OCI-LY1 (cell line): ENCODE measurements at regions not wholly inside any gene's neighbourhood (a gene's known extent, or its start where the extent isn't known, plus 50 kb on each side); places are given as distances from the start of the nearest gene placed in this dataset.

Experiments used
- H2AFZ ChIP-seq: fragments of 200-600 bp; sonication (generic), shearing (Covaris generic); 2 replicates; pipeline ENCODE4 v1.6.0; 2014; ENCODE audit warnings: antibody characterized with exemption, mild to moderate bottlenecking, low read length
- H3F3A ChIP-seq: fragments of 200-600 bp; sonication (generic), shearing (Covaris generic); 2 replicates; pipeline ENCODE4 v1.6.0; 2014; ENCODE audit warnings: mild to moderate bottlenecking, antibody characterized with exemption, low read length, moderate library complexity; ENCODE audit not compliant: insufficient read depth
- H3K27ac ChIP-seq: fragments of 200-600 bp; sonication (generic); 2 replicates; pipeline ENCODE4 v1.5.1; 2014; ENCODE audit warnings: low read length, mixed run types, mild to moderate bottlenecking, low read depth; ENCODE audit not compliant: poor library complexity, severe bottlenecking
- H3K27me3 ChIP-seq: fragments of 200-600 bp; sonication (generic); 2 replicates; pipeline ENCODE4 v1.6.0; 2014; ENCODE audit warnings: antibody characterized with exemption, mild to moderate bottlenecking, low read length, moderate library complexity; ENCODE audit not compliant: insufficient read depth
- H3K36me3 ChIP-seq: fragments of 200-600 bp; sonication (generic); 2 replicates; pipeline ENCODE4 v1.6.1; 2014; ENCODE audit warnings: mild to moderate bottlenecking, antibody characterized with exemption, low read length, moderate library complexity, mixed read lengths; ENCODE audit not compliant: insufficient read depth
- H3K4me1 ChIP-seq: fragments of 200-600 bp; sonication (generic); 2 replicates; pipeline ENCODE4 v1.5.1; 2014; ENCODE audit warnings: mild to moderate bottlenecking, low read length, moderate library complexity; ENCODE audit not compliant: insufficient read depth, severe bottlenecking
- H3K4me2 ChIP-seq: fragments of 200-600 bp; sonication (generic), shearing (Covaris generic); 2 replicates; pipeline ENCODE4 v1.6.1; 2014; ENCODE audit warnings: low read length
- H3K4me3 ChIP-seq: fragments of 200-600 bp; sonication (generic); 2 replicates; pipeline ENCODE4 v1.5.1; 2014; ENCODE audit warnings: low read length, low read depth, mild to moderate bottlenecking, mixed read lengths; ENCODE audit not compliant: poor library complexity, severe bottlenecking
- H3K79me2 ChIP-seq: fragments of 200-600 bp; shearing (Covaris generic); 2 replicates; pipeline ENCODE4 v1.6.1; 2016; ENCODE audit warnings: mixed run types, low read length, mixed read lengths; ENCODE audit not compliant: insufficient read depth
- H3K9ac ChIP-seq: fragments of 200-600 bp; sonication (generic), shearing (Covaris generic); 2 replicates; pipeline ENCODE4 v1.6.1; 2014; ENCODE audit warnings: mild to moderate bottlenecking, low read length, mixed read lengths
- H3K9me2 ChIP-seq: fragments of 200-600 bp; sonication (generic), shearing (Covaris generic); 2 replicates; pipeline ENCODE4 v1.6.1; 2014; ENCODE audit warnings: low read depth, mild to moderate bottlenecking, low read length, mixed read lengths
- H3K9me3 ChIP-seq: fragments of 200-600 bp; shearing (Covaris generic); 2 replicates; pipeline ENCODE4 v1.6.1; 2014; ENCODE audit warnings: low read length, mixed read lengths
- H4K20me1 ChIP-seq: fragments of 200-600 bp; sonication (generic), shearing (Covaris generic); 2 replicates; pipeline ENCODE4 v1.6.0; 2016; ENCODE audit warnings: mild to moderate bottlenecking, low read length; ENCODE audit not compliant: insufficient read depth
- EZH2 ChIP-seq: fragments of 200-600 bp; sonication (generic), shearing (Covaris generic); IDR thresholded peaks from 2 replicates; pipeline ENCODE4 v1.8.0; 2017; ENCODE audit warnings: borderline replicate concordance, mixed run types, mild to moderate bottlenecking, antibody characterized with exemption, low read length, moderate library complexity, mixed read lengths
- TF ChIP-seq, protein P1 (sequence below): fragments of 200-600 bp; sonication (generic), shearing (Covaris generic); IDR thresholded peaks from 2 replicates; pipeline ENCODE4 v1.5.1; 2017; ENCODE audit warnings: mild to moderate bottlenecking, antibody characterized with exemption, low read length, moderate library complexity, mixed read lengths

DNA sequence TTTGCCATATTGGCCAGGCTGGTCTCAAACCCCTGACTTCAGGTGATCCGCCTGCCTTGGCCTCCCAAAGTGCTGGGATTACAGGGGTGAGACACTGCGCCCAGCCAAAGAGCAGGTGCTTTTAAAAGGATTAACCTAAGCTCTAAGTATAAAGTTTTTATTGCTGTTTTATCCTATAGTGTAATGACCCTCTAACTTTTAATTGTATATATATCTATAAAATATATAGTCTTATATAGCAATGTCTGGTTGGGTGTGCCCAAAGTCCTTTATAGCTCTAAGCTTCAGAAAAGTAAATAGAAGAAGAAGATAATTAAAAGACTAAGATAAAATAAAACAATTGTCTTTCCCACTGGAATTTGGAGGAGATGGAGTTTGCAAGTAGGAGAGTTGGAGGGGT, 73.8 kb upstream of the ATP5PO start:
- Histone ChIP-seq H3K9ac (no peak overlapping the region), H3K9me3 (peaks cover 13% of the 10 kb centered on the region; the same call in 1 of the 2 replicates), H3K4me3 (no peak overlapping the region), H3K79me2 (no peaks in the 10 kb centered on the region), H3F3A (no peaks in the 10 kb centered on the region), H3K27me3 (no peaks in the 10 kb centered on the region), H3K9me2 (no peaks in the 10 kb centered on the region), H3K4me1 (peaks cover 14% of the 10 kb centered on the region), H4K20me1 (no peaks in the 10 kb centered on the region), H2AFZ (no peak overlapping the region), H3K27ac (no peak overlapping the region), H3K36me3 (no peaks in the 10 kb centered on the region; the same call in 1 of the 2 replicates), H3K4me2 (no peak overlapping the region)
- TF ChIP-seq, protein P1, sequence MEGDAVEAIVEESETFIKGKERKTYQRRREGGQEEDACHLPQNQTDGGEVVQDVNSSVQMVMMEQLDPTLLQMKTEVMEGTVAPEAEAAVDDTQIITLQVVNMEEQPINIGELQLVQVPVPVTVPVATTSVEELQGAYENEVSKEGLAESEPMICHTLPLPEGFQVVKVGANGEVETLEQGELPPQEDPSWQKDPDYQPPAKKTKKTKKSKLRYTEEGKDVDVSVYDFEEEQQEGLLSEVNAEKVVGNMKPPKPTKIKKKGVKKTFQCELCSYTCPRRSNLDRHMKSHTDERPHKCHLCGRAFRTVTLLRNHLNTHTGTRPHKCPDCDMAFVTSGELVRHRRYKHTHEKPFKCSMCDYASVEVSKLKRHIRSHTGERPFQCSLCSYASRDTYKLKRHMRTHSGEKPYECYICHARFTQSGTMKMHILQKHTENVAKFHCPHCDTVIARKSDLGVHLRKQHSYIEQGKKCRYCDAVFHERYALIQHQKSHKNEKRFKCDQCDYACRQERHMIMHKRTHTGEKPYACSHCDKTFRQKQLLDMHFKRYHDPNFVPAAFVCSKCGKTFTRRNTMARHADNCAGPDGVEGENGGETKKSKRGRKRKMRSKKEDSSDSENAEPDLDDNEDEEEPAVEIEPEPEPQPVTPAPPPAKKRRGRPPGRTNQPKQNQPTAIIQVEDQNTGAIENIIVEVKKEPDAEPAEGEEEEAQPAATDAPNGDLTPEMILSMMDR, result no peak
- no peak for TF ChIP-seq EZH2

DNA sequence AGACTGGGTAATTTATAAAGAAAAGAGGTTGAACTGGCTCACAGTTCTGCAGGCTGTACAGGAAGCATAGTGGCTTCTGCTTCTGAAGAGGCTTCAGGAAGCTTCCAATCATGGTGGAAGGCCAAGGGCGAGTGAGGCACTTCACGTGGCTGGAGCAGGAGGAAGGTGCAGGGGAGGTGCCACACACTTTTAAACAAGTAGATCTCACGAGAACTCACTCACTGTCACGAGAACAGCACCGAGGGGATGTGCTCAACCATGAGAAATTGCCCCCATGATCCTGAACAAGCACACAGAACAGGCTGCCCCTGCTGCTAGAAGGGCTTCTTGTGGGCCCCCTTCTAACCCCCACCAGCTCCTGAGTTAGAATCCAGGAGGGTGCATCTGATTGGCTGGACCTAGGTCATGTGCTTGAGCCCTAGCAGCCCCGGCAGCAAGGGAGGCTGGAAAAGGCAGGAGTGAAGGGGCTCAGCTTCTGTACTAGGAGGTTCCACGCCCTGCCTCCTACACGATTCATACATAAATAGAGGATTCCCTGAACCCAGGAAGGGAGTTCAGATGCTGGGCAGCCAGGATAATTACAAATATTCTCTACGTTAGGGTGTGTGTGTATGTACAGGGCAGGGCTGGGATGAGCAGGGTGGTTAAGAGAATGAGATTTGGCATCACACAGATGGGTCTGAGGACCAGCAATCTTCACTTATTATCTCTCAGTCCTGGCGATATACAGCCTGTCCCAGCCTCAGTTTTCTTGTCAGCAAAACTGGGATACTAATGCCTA, 72.8 kb upstream of the ATP5PO start:
- Histone ChIP-seq H3K4me2 (no peak overlapping the region), H3K9me2 (no peaks in the 10 kb centered on the region), H3K27me3 (no peaks in the 10 kb centered on the region), H4K20me1 (no peaks in the 10 kb centered on the region), H3K79me2 (no peaks in the 10 kb centered on the region), H3F3A (no peaks in the 10 kb centered on the region), H3K9ac (no peak overlapping the region), H3K36me3 (no peaks in the 10 kb centered on the region; the same call in 1 of the 2 replicates), H3K27ac (no peak overlapping the region), H3K9me3 (peaks cover 11% of the 10 kb centered on the region; the same call in 1 of the 2 replicates), H3K4me1 (peaks cover 14% of the 10 kb centered on the region), H3K4me3 (no peak overlapping the region), H2AFZ (no peak overlapping the region)
- TF ChIP-seq, protein P1, result no peak
- no peak for TF ChIP-seq EZH2

DNA sequence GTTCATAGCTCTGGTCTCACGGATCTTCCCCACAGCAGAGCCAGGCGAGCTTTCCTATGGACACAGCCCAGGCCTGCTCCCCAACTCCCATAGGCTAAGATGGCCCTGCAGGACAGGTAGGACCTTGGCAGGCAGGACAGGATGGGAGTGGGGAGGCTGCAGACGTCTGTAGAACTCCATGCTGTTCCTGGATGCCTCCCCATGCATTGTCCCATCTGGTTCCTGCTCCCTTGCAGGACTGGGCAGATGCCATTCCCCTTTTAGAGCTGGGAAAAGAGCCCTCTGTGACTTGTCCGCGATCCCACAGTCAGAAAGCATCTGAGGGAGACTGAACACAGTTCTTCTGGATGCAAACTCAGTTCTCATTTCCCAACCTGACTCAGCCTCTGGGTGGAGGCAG, 71.9 kb upstream of the ATP5PO start:
- H3K9ac ChIP-seq, result no peak overlapping the region
- peaks cover 15% of the 10 kb centered on the region for H3K4me1 ChIP-seq
- H3K36me3 ChIP-seq, result no peaks in the 10 kb centered on the region
- H3K27me3 ChIP-seq, result no peaks in the 10 kb centered on the region
- no peaks in the 10 kb centered on the region for H4K20me1 ChIP-seq
- 0 out of 2 replicates have a peak, but pooled peaks cover 6% of the 10 kb centered on the region for H3K9me3 ChIP-seq
- TF ChIP-seq EZH2, result no peak
- TF ChIP-seq, protein P1, result no peak
- no peak overlapping the region for H3K27ac ChIP-seq
- no peaks in the 10 kb centered on the region for H3F3A ChIP-seq
- H3K4me3 ChIP-seq, result no peak overlapping the region
- H3K9me2 ChIP-seq, result no peaks in the 10 kb centered on the region
- H3K79me2 ChIP-seq, result no peaks in the 10 kb centered on the region
- H3K4me2 ChIP-seq, result no peak overlapping the region
- no peak overlapping the region for H2AFZ ChIP-seq
